ENCODE measurements at regions not wholly inside any gene's neighbourhood (a gene's known extent, or its start where the extent isn't known, plus 50 kb on each side); places are given as distances from the start of the nearest gene placed in this dataset.

GRCh38 chr7:52088008-52088901 is 771.6 kb upstream of the COBL start:
- Histone ChIP-seq H3K4me3 (ENCODE audit: insufficient read depth, low read depth, low read length) (peak overlapping the region; percentile 46), H3K79me2 (ENCODE audit: insufficient read depth, low read length) (no peaks in the 10 kb centered on the region), H3K9me3 (ENCODE audit: insufficient read depth, low read depth, low read length) (no peaks in the 10 kb centered on the region), H3K36me3 (ENCODE audit: insufficient read depth, low read length) (no peaks in the 10 kb centered on the region), H2AFZ (ENCODE audit: low read depth, low read length) (peak overlapping the region; percentile 89), H3K4me1 (ENCODE audit: insufficient read depth, low read length) (no peaks in the 10 kb centered on the region), H3K27me3 (ENCODE audit: insufficient read depth, low read length) (no peaks in the 10 kb centered on the region), H3K9ac (ENCODE audit: low read length) (peak overlapping the region; percentile 50), H3K27ac (ENCODE audit: low read depth, low read length) (no peak overlapping the region), H3K4me2 (ENCODE audit: low read length) (peak overlapping the region; percentile 83), H4K20me1 (ENCODE audit: insufficient read depth, low read length) (no peaks in the 10 kb centered on the region)
- no peak overlapping the region for H3K4me3 Mint-ChIP-seq (ENCODE audit: unreplicated experiment)
- TF ChIP-seq CTCF (IDR thresholded peaks at IDR 0.05; ENCODE audit: insufficient read depth, low read depth, low read length) (no peak), EZH2 (IDR thresholded peaks at IDR 0.05; ENCODE audit: insufficient read depth, low read length) (no peak)
- no peaks in the 10 kb centered on the region for H3K36me3 Mint-ChIP-seq (ENCODE audit: low read depth, unreplicated experiment)
- FAIRE-seq, result no peak
- no peaks in the 10 kb centered on the region for H3K9me3 Mint-ChIP-seq (ENCODE audit: unreplicated experiment)
- H3K4me1 Mint-ChIP-seq (ENCODE audit: low read depth, unreplicated experiment), result no peaks in the 10 kb centered on the region
- no peak for DNase-seq (ENCODE audit: low read depth)
- H3K27ac Mint-ChIP-seq (ENCODE audit: unreplicated experiment), result no peak overlapping the region
- peaks cover 5% of the 10 kb centered on the region for H3K27me3 Mint-ChIP-seq (ENCODE audit: low read depth, unreplicated experiment)

DNA sequence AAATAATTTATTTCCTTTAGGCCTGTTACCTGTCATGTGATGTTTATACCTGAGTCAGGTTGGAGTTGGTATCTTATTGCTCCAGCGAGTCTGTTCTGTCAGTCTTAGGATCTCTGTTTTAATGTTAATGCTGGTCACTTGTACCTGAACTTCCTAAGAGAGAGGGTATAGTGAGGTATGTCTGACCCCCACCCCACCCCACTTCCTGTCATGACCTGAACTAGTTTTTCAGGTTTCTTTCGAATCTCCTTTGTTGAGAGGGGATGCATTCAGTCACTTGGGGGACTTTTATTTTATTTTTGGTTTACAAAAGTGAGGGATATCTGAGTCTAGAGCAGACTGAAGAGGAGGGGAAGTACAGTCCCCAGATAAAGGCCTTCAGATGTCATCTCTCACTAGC is 769.0 kb upstream of the COBL start:
- no peaks in the 10 kb centered on the region for H3K36me3 Mint-ChIP-seq (ENCODE audit: low read depth, unreplicated experiment)
- TF ChIP-seq CTCF (IDR thresholded peaks at IDR 0.05; ENCODE audit: insufficient read depth, low read depth, low read length) (no peak), EZH2 (IDR thresholded peaks at IDR 0.05; ENCODE audit: insufficient read depth, low read length) (no peak)
- DNase-seq (ENCODE audit: low read depth) (no peak), FAIRE-seq (no peak)
- Histone ChIP-seq H3K4me1 (ENCODE audit: insufficient read depth, low read length) (no peaks in the 10 kb centered on the region), H3K79me2 (ENCODE audit: insufficient read depth, low read length) (no peaks in the 10 kb centered on the region), H3K4me3 (ENCODE audit: insufficient read depth, low read depth, low read length) (no peak overlapping the region), H3K4me2 (ENCODE audit: low read length) (no peak overlapping the region), H4K20me1 (ENCODE audit: insufficient read depth, low read length) (no peaks in the 10 kb centered on the region), H3K36me3 (ENCODE audit: insufficient read depth, low read length) (no peaks in the 10 kb centered on the region), H2AFZ (ENCODE audit: low read depth, low read length) (no peak overlapping the region), H3K27me3 (ENCODE audit: insufficient read depth, low read length) (no peaks in the 10 kb centered on the region), H3K9ac (ENCODE audit: low read length) (no peak overlapping the region), H3K9me3 (ENCODE audit: insufficient read depth, low read depth, low read length) (no peaks in the 10 kb centered on the region), H3K27ac (ENCODE audit: low read depth, low read length) (no peak overlapping the region)
- H3K4me3 Mint-ChIP-seq (ENCODE audit: unreplicated experiment), result no peak overlapping the region
- peaks cover 5% of the 10 kb centered on the region for H3K27me3 Mint-ChIP-seq (ENCODE audit: low read depth, unreplicated experiment)
- H3K9me3 Mint-ChIP-seq (ENCODE audit: unreplicated experiment), result no peaks in the 10 kb centered on the region
- H3K4me1 Mint-ChIP-seq (ENCODE audit: low read depth, unreplicated experiment), result no peaks in the 10 kb centered on the region
- H3K27ac Mint-ChIP-seq (ENCODE audit: unreplicated experiment), result no peak overlapping the region

DNA sequence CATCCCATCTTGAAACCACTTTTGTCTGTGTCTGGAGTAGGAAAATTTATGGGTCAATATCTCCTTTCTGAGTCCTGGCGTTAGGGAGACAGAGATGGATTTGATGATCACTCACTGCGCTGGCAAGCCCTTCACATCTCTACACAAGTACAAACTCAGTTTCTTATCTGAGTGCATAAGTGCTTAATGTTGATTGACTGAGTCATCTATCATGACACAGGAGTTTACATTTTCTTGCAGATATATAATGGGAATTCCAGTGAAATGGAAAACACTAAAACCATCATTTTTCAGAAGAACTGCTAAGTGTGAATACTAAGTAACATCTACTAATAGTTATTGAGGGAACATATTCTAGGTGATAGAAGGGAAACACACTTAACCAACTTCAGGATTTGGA is 763.9 kb upstream of the COBL start:
- Histone ChIP-seq H3K36me3 (ENCODE audit: insufficient read depth, low read length) (no peaks in the 10 kb centered on the region), H3K27me3 (ENCODE audit: insufficient read depth, low read length) (no peaks in the 10 kb centered on the region), H3K27ac (ENCODE audit: low read depth, low read length) (no peak overlapping the region), H3K4me3 (ENCODE audit: insufficient read depth, low read depth, low read length) (no peak overlapping the region), H2AFZ (ENCODE audit: low read depth, low read length) (no peak overlapping the region), H3K9ac (ENCODE audit: low read length) (no peak overlapping the region), H3K4me1 (ENCODE audit: insufficient read depth, low read length) (no peaks in the 10 kb centered on the region), H3K79me2 (ENCODE audit: insufficient read depth, low read length) (no peaks in the 10 kb centered on the region), H4K20me1 (ENCODE audit: insufficient read depth, low read length) (no peaks in the 10 kb centered on the region), H3K9me3 (ENCODE audit: insufficient read depth, low read depth, low read length) (no peaks in the 10 kb centered on the region), H3K4me2 (ENCODE audit: low read length) (no peak overlapping the region)
- Mint-ChIP-seq H3K27ac (ENCODE audit: unreplicated experiment) (no peak overlapping the region), H3K27me3 (ENCODE audit: low read depth, unreplicated experiment) (no peaks in the 10 kb centered on the region), H3K4me3 (ENCODE audit: unreplicated experiment) (no peak overlapping the region), H3K36me3 (ENCODE audit: low read depth, unreplicated experiment) (peaks cover 1% of the 10 kb centered on the region), H3K9me3 (ENCODE audit: unreplicated experiment) (no peaks in the 10 kb centered on the region), H3K4me1 (ENCODE audit: low read depth, unreplicated experiment) (no peaks in the 10 kb centered on the region)
- DNase-seq (ENCODE audit: low read depth), result no peak
- no peak for TF ChIP-seq EZH2 (IDR thresholded peaks at IDR 0.05; ENCODE audit: insufficient read depth, low read length)
- no peak for FAIRE-seq

Measured in astrocyte (in vitro differentiated cells and primary cell).